CD14-positive monocyte (primary cell): ENCODE measurements at regions not wholly inside any gene's neighbourhood (a gene's known extent, or its start where the extent isn't known, plus 50 kb on each side); places are given as distances from the start of the nearest gene placed in this dataset.

Experiments used
- DNase-seq, 3 donors: peaks; one replicate each; pipeline ENCODE4 v3.0.0-alpha.2; 2011 to 2022
- H2AFZ ChIP-seq: 2 replicates; pipeline ENCODE4 v1.6.0; 2012; ENCODE audit warnings: mild to moderate bottlenecking, low read depth, low read length, inconsistent platforms; ENCODE audit not compliant: insufficient read depth, poor library complexity, severe bottlenecking
- H3K27ac ChIP-seq, 2 donors: 1 replicate in 1 of 2; 2 replicates in 1 of 2; pipeline ENCODE4 v1.5.1; 2012 to 2013; ENCODE audit warnings: low read length in 2 of 2, control low read depth in 1 of 2, inconsistent platforms in 1 of 2, low read depth in 1 of 2, mild to moderate bottlenecking in 1 of 2
- H3K27me3 ChIP-seq, 2 donors: one replicate each; pipeline versions ENCODE4 v1.6.0 to v1.6.1; 2011 to 2013; ENCODE audit warnings: low read length in 2 of 2; ENCODE audit not compliant: control insufficient read depth in 2 of 2, insufficient read depth in 2 of 2
- H3K36me3 ChIP-seq, 2 donors: replicated peaks in 1 of 2; 1 replicate in 1 of 2; 2 replicates in 1 of 2; pipeline versions ENCODE4 v1.5.1 to v1.6.1; 2012 to 2013; ENCODE audit warnings: low read length in 2 of 2, control low read depth in 1 of 2, inconsistent platforms in 1 of 2, mild to moderate bottlenecking in 1 of 2; ENCODE audit not compliant: insufficient read depth in 2 of 2, control insufficient read depth in 1 of 2
- H3K4me1 ChIP-seq, 2 donors: 1 replicate in 1 of 2; 2 replicates in 1 of 2; pipeline versions ENCODE4 v1.5.1 to v1.6.1; 2012 to 2013; ENCODE audit warnings: low read length in 2 of 2, control low read depth in 1 of 2, inconsistent platforms in 1 of 2, mild to moderate bottlenecking in 1 of 2, moderate library complexity in 1 of 2; ENCODE audit not compliant: insufficient read depth in 2 of 2, control insufficient read depth in 1 of 2
- H3K4me2 ChIP-seq: replicated peaks from 2 replicates; pipeline ENCODE3; 2012; ENCODE audit warnings: low read length, moderate library complexity, mild to moderate bottlenecking; ENCODE audit not compliant: poor library complexity, severe bottlenecking; ENCODE audit errors: extremely low read depth
- H3K4me3 ChIP-seq, 3 experiments: fragments of 200-600 bp in 1 of 3; sonication (generic) in 1 of 3; replicated peaks in 1 of 3; 1 replicate in 2 of 3; 2 replicates in 1 of 3; pipeline ENCODE4 v1.5.1; 2011 to 2013; ENCODE audit warnings: low read length in 3 of 3, mild to moderate bottlenecking in 3 of 3, control low read depth in 2 of 3, low read depth in 2 of 3, inconsistent platforms in 1 of 3, moderate library complexity in 1 of 3
- H3K79me2 ChIP-seq: 2 replicates; pipeline ENCODE4 v1.6.0; 2012; ENCODE audit warnings: mild to moderate bottlenecking, control low read depth, inconsistent platforms, low read length, moderate library complexity; ENCODE audit not compliant: insufficient read depth
- H3K9ac ChIP-seq: 2 replicates; pipeline ENCODE4 v1.6.0; 2017; ENCODE audit warnings: low read length, mild to moderate bottlenecking; ENCODE audit not compliant: insufficient read depth, poor library complexity, severe bottlenecking
- H3K9me3 ChIP-seq, 2 donors: replicated peaks in 1 of 2; 1 replicate in 1 of 2; 2 replicates in 1 of 2; pipeline versions ENCODE4 v1.5.1 to v1.6.1; 2012 to 2013; ENCODE audit warnings: low read length in 2 of 2, control low read depth in 1 of 2; ENCODE audit not compliant: control insufficient read depth in 1 of 2, insufficient read depth in 1 of 2
- H4K20me1 ChIP-seq: 2 replicates; pipeline ENCODE4 v1.6.0; 2012; ENCODE audit warnings: mild to moderate bottlenecking, low read length, control low read depth, moderate library complexity; ENCODE audit not compliant: insufficient read depth
- H3K27ac Mint-ChIP-seq, 7 donors: one replicate each; pipeline ENCODE4 v1.8.0; 2020; ENCODE audit warnings: mild to moderate bottlenecking in 7 of 7, mixed read lengths in 7 of 7, moderate library complexity in 6 of 7, inconsistent platforms in 2 of 7
- H3K27me3 Mint-ChIP-seq, 3 donors: one replicate each; pipeline ENCODE4 v1.8.0; 2021 to 2022; ENCODE audit warnings: low read depth in 3 of 3, mild to moderate bottlenecking in 3 of 3, mixed read lengths in 3 of 3, moderate library complexity in 3 of 3, inconsistent platforms in 1 of 3
- H3K36me3 Mint-ChIP-seq, 2 donors: one replicate each; pipeline ENCODE4 v1.8.0; 2020; ENCODE audit warnings: mixed read lengths in 2 of 2, inconsistent platforms in 1 of 2, mild to moderate bottlenecking in 1 of 2
- H3K4me1 Mint-ChIP-seq: one replicate; pipeline ENCODE4 v1.8.0; 2020; ENCODE audit warnings: mild to moderate bottlenecking, mixed read lengths
- H3K4me3 Mint-ChIP-seq, 2 donors: one replicate each; pipeline ENCODE4 v1.8.0; 2020; ENCODE audit warnings: mild to moderate bottlenecking in 2 of 2, mixed read lengths in 2 of 2, moderate library complexity in 1 of 2
- H3K9me3 Mint-ChIP-seq, 7 donors: one replicate each; pipeline ENCODE4 v1.8.0; 2020 to 2022; ENCODE audit warnings: mixed read lengths in 7 of 7, mild to moderate bottlenecking in 6 of 7, moderate library complexity in 6 of 7, inconsistent platforms in 2 of 7
- WGBS: methylation state at CpG from one replicate; pipeline ENCODE4 v1.1.5; 2013; ENCODE audit warnings: missing lambda C conversion rate; ENCODE audit not compliant: insufficient coverage; 5-methylcytosine and 5-hydroxymethylcytosine counted together
- intact Hi-C, 2 donors: fragments of 100-400 bp; cut with micrococcal nuclease; formaldehyde crosslinking; loops; one replicate each; pipeline versions ENCODE4 v1.15.0 to v1.15.1; 2023
- TF ChIP-seq, protein P1 (sequence below): fragments of 200-600 bp; IDR thresholded peaks from one replicate; pipeline ENCODE4 v1.8.0; 2022; ENCODE audit warnings: antibody characterized with exemption, mild to moderate bottlenecking

DNA sequence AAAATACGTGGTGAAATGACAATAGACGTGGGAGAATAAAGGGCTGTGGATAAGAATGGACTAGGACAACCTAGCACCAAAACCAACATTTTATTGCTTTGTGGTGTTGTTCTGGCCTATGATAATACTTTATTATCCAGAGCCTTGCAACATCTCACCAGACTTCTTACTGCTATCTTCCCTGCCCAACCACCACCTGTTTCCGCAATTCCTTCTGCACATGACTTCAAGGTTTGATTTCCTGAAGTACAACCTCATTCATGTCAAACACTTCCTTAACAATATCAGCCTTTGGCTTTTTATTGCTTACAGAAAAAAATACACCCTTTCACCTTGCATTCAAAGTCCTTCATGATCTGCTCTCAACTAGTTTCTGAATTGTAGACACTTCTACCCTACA is 84.8 kb downstream of the RTL3 start:
- Mint-ChIP-seq H3K9me3 (peaks cover 0 to 2% (median 0%) of the 10 kb centered on the region in 7 donors), H3K4me3 (no peak overlapping the region), H3K4me1 (peaks cover 7% of the 10 kb centered on the region), H3K27ac (no peak overlapping the region), H3K36me3 (no peaks in the 10 kb centered on the region), H3K27me3 (peaks cover 0 to 4% (median 0%) of the 10 kb centered on the region in 3 donors)
- Histone ChIP-seq H3K9ac (no peak overlapping the region), H4K20me1 (no peaks in the 10 kb centered on the region), H3K27me3 (no peaks in the 10 kb centered on the region), H3K27ac (no peak overlapping the region), H3K4me3 (no peak overlapping the region), H3K79me2 (no peaks in the 10 kb centered on the region), H3K9me3 (no peaks in the 10 kb centered on the region), H3K36me3 (no peaks in the 10 kb centered on the region), H2AFZ (no peak overlapping the region), H3K4me1 (no peaks in the 10 kb centered on the region), H3K4me2 (no peak overlapping the region)
- TF ChIP-seq, protein P1, sequence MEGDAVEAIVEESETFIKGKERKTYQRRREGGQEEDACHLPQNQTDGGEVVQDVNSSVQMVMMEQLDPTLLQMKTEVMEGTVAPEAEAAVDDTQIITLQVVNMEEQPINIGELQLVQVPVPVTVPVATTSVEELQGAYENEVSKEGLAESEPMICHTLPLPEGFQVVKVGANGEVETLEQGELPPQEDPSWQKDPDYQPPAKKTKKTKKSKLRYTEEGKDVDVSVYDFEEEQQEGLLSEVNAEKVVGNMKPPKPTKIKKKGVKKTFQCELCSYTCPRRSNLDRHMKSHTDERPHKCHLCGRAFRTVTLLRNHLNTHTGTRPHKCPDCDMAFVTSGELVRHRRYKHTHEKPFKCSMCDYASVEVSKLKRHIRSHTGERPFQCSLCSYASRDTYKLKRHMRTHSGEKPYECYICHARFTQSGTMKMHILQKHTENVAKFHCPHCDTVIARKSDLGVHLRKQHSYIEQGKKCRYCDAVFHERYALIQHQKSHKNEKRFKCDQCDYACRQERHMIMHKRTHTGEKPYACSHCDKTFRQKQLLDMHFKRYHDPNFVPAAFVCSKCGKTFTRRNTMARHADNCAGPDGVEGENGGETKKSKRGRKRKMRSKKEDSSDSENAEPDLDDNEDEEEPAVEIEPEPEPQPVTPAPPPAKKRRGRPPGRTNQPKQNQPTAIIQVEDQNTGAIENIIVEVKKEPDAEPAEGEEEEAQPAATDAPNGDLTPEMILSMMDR = no peak
- 0% methylated on average over 1 of the region's 3 CpGs for WGBS
- intact Hi-C loops = no loop called here
- no peak for DNase-seq

DNA sequence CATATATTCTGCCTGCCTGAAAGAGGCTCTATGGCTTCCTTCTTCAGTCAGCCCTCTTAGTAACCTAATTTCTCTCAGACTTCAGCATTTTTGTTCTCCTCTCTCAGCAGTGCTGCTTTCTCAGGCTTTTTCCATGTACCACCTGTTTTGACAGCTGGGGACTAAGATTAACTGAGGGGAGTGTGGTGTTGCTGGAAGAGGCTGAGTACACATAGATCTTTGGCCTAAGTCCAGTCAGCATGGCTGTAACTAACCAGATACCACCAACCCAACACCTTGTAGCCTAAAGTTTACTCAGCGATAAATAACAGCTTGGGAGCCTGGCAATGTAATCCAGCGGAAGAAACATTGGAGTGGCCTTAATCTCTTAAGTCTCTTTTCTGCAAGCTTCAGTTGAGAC is 85.5 kb downstream of the RTL3 start:
- H3K27ac Mint-ChIP-seq = no peak overlapping the region
- no peak for DNase-seq

More for the DNA sequence above, 85.5 kb downstream of the RTL3 start:
- peaks cover 0 to 4% (median 0%) of the 10 kb centered on the region in 3 donors for H3K27me3 Mint-ChIP-seq
- H3K4me2 ChIP-seq = no peak overlapping the region
- H3K27ac ChIP-seq = no peak overlapping the region
- no peaks in the 10 kb centered on the region for H3K27me3 ChIP-seq
- H3K4me1 Mint-ChIP-seq = peaks cover 7% of the 10 kb centered on the region
- TF ChIP-seq, protein P1 = no peak
- no peaks in the 10 kb centered on the region for H3K4me1 ChIP-seq
- intact Hi-C loops = no loop called here
- no peak overlapping the region for H3K4me3 ChIP-seq
- no peak overlapping the region for H3K9ac ChIP-seq
- no peak overlapping the region for H3K4me3 Mint-ChIP-seq
- H3K9me3 Mint-ChIP-seq = peaks cover 0 to 2% (median 0%) of the 10 kb centered on the region in 7 donors
- H3K36me3 Mint-ChIP-seq = no peaks in the 10 kb centered on the region
- no CpG with 5 or more reads among the region's 2 CpGs for WGBS
- no peaks in the 10 kb centered on the region for H3K79me2 ChIP-seq
- H3K36me3 ChIP-seq = no peaks in the 10 kb centered on the region
- H3K9me3 ChIP-seq = no peaks in the 10 kb centered on the region
- no peaks in the 10 kb centered on the region for H4K20me1 ChIP-seq
- H2AFZ ChIP-seq = no peak overlapping the region
